Tibial nerve (tissue), 4 donors: ENCODE measurements at regions not wholly inside any gene's neighbourhood (a gene's known extent, or its start where the extent isn't known, plus 50 kb on each side); places are given as distances from the start of the nearest gene placed in this dataset.

ENCODE experiments used
- EP300 ChIP-seq, 2 donors: sonication (generic); formaldehyde crosslinking; IDR thresholded peaks; one replicate each; pipeline ENCODE4 v1.6.1; 2017; ENCODE audit warnings: antibody characterized with exemption in 2 of 2, mild to moderate bottlenecking in 1 of 2
- POLR2A ChIP-seq, 2 donors: fragments of 450-650 bp; IDR thresholded peaks; one replicate each; pipeline ENCODE4 v1.6.1; 2017; ENCODE audit warnings: antibody characterized with exemption in 2 of 2, mild to moderate bottlenecking in 2 of 2, moderate library complexity in 2 of 2
- TF ChIP-seq, protein P1 (sequence below), 5 experiments: fragments of 200-600 bp in 3 of 5; fragments of 450-650 bp in 2 of 5; sonication (generic) in 3 of 5; IDR thresholded peaks; one replicate each; pipeline ENCODE4 v1.5.1; 2016 to 2019; ENCODE audit warnings: antibody characterized with exemption in 5 of 5, mild to moderate bottlenecking in 3 of 5, moderate library complexity in 2 of 5

DNA sequence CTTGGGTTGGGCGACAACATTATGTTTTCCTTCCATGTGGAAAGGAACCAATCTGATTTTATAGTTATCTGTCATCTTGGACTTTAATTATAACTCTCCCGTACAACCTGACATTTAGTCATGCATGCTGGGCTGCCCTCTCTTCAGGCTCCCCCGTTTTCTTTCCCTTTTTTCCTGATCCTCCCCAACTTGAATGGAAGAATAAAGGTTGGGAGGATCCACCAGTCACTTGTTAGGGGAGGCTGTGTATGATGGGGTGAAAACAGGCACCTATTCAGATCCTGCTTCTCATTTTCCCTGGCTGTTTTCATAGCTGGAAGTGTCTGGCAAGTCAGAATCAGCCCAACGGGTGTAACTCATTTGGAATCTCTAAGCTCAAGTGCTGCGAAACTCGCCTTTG, 267.2 kb upstream of the SALL1 start:
- TF ChIP-seq, protein P1, sequence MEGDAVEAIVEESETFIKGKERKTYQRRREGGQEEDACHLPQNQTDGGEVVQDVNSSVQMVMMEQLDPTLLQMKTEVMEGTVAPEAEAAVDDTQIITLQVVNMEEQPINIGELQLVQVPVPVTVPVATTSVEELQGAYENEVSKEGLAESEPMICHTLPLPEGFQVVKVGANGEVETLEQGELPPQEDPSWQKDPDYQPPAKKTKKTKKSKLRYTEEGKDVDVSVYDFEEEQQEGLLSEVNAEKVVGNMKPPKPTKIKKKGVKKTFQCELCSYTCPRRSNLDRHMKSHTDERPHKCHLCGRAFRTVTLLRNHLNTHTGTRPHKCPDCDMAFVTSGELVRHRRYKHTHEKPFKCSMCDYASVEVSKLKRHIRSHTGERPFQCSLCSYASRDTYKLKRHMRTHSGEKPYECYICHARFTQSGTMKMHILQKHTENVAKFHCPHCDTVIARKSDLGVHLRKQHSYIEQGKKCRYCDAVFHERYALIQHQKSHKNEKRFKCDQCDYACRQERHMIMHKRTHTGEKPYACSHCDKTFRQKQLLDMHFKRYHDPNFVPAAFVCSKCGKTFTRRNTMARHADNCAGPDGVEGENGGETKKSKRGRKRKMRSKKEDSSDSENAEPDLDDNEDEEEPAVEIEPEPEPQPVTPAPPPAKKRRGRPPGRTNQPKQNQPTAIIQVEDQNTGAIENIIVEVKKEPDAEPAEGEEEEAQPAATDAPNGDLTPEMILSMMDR (IDR thresholded peaks at IDR 0.05) = no peak
- TF ChIP-seq POLR2A (IDR thresholded peaks at IDR 0.05) = no peak
- TF ChIP-seq EP300 (IDR thresholded peaks at IDR 0.05) = no peak
